Activated CD4-positive, alpha-beta T cell treated with anti-CD3 and anti-CD28 coated beads, Interleukin-2, amount 50 U/mL, for 16 hours (primary cell): ENCODE measurements at regions not wholly inside any gene's neighbourhood (a gene's known extent, or its start where the extent isn't known, plus 50 kb on each side); places are given as distances from the start of the nearest gene placed in this dataset.

Experiments
- DNase-seq: peaks from one replicate; pipeline ENCODE4 v3.0.0-alpha.2; 2020

GRCh38 chr3:160170409-160171370, 54.5 kb upstream of the C3orf80 start:
- DNase-seq: no peak

- no peak for DNase-seq
Observed at GRCh38 chr3:160171813-160172212, 53.4 kb upstream of the C3orf80 start.

GRCh38 chr3:160174621-160175020, 50.6 kb upstream of the C3orf80 start:
- no peak for DNase-seq
